ENCODE measurements at regions not wholly inside any gene's neighbourhood (a gene's known extent, or its start where the extent isn't known, plus 50 kb on each side); places are given as distances from the start of the nearest gene placed in this dataset.

GRCh38 chr5:122639033-122639432 is 135.8 kb upstream of the SNX2 start:
- TF ChIP-seq, protein P1, sequence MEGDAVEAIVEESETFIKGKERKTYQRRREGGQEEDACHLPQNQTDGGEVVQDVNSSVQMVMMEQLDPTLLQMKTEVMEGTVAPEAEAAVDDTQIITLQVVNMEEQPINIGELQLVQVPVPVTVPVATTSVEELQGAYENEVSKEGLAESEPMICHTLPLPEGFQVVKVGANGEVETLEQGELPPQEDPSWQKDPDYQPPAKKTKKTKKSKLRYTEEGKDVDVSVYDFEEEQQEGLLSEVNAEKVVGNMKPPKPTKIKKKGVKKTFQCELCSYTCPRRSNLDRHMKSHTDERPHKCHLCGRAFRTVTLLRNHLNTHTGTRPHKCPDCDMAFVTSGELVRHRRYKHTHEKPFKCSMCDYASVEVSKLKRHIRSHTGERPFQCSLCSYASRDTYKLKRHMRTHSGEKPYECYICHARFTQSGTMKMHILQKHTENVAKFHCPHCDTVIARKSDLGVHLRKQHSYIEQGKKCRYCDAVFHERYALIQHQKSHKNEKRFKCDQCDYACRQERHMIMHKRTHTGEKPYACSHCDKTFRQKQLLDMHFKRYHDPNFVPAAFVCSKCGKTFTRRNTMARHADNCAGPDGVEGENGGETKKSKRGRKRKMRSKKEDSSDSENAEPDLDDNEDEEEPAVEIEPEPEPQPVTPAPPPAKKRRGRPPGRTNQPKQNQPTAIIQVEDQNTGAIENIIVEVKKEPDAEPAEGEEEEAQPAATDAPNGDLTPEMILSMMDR (IDR thresholded peaks at IDR 0.05) = no peak
- no peak for TF ChIP-seq POLR2A (IDR thresholded peaks at IDR 0.05)

Data from gastroesophageal sphincter (tissue), 3 donors.